Ovary (tissue), 7 donors: ENCODE measurements at regions not wholly inside any gene's neighbourhood (a gene's known extent, or its start where the extent isn't known, plus 50 kb on each side); places are given as distances from the start of the nearest gene placed in this dataset.
"Not testable (repeated sequence)": the region's sequence is repeated elsewhere in the genome, so short reads cannot be mapped to it uniquely, and the experiment has no call there.

Source experiments
- DNase-seq, 5 donors: peaks; one replicate each; pipeline ENCODE4 v3.0.0-alpha.2; 2019 to 2020
- H3K27ac ChIP-seq, 2 donors: fragments of 200-600 bp; one replicate each; pipeline versions ENCODE4 v1.5.1 to v1.8.0; 2019 to 2022
- H3K27me3 ChIP-seq: fragments of 200-600 bp; one replicate; pipeline ENCODE4 v1.8.0; 2022
- H3K36me3 ChIP-seq: fragments of 200-600 bp; sonication (generic); one replicate; pipeline ENCODE4 v1.5.1; 2019
- H3K4me1 ChIP-seq: one replicate; pipeline ENCODE4 v1.8.1; 2013; ENCODE audit warnings: mild to moderate bottlenecking, moderate library complexity; ENCODE audit not compliant: insufficient read depth
- H3K4me3 ChIP-seq: fragments of 200-600 bp; sonication (generic); one replicate; pipeline ENCODE4 v1.5.1; 2017
- H3K9me3 ChIP-seq, 2 donors: fragments of 200-600 bp in 1 of 2; sonication (generic) in 1 of 2; one replicate each; pipeline versions ENCODE4 v1.5.1 to v1.8.1; 2013 to 2019; ENCODE audit warnings: mild to moderate bottlenecking in 1 of 2, moderate library complexity in 1 of 2
- CTCF ChIP-seq, 3 donors: fragments of 450-650 bp in 2 of 3; fragments of 200-600 bp in 1 of 3; IDR thresholded peaks; one replicate each; pipeline versions ENCODE4 v1.5.1 to v1.8.0; 2016 to 2022; ENCODE audit warnings: antibody characterized with exemption in 3 of 3, mild to moderate bottlenecking in 1 of 3
- EP300 ChIP-seq: sonication (generic); formaldehyde crosslinking; IDR thresholded peaks from one replicate; pipeline ENCODE4 v1.6.1; 2017; ENCODE audit warnings: antibody characterized with exemption
- POLR2A ChIP-seq: fragments of 450-650 bp; IDR thresholded peaks from one replicate; pipeline ENCODE4 v1.6.1; 2017; ENCODE audit warnings: antibody characterized with exemption, mild to moderate bottlenecking, moderate library complexity
- WGBS, 3 donors: extraction: QIAGEN DNeasy Blood & Tissue Kit in 1 of 3; methylation state at CpG; one replicate each; pipeline versions ENCODE4 v1.1.5 to v1.1.7; 2013 to 2017; 5-methylcytosine and 5-hydroxymethylcytosine counted together
- intact Hi-C, 4 donors: fragments of 100-400 bp; cut with DNase I; formaldehyde crosslinking; loops; one replicate each; pipeline versions ENCODE4 v1.11.0 to v1.15.1; 2022 to 2023
- donor health status: DM: no; HTN: no; CAD: no; lungs with moderate emphysema.
- donor health status: DM: no; HTN: no; CAD: no.
- donor health status: Bipolar disorder and iron deficiency.
- donor health status: DM: no; HTN: no; CAD: no.
- donor health status: DM: yes; HTN: yes; CAD: no.

- H3K27me3 ChIP-seq, result no peaks in the 10 kb centered on the region
- DNase-seq, result no peak
- H3K36me3 ChIP-seq, result no peaks in the 10 kb centered on the region
- intact Hi-C loops, result no loop called here
- no peak overlapping the region for H3K27ac ChIP-seq
- 75 to 85% (median 79%) methylated on average over 13 of the region's 13 CpGs for WGBS, 3 donors
- no peaks in the 10 kb centered on the region for H3K4me1 ChIP-seq
- no peaks in the 10 kb centered on the region for H3K9me3 ChIP-seq
- H3K4me3 ChIP-seq, result no peak overlapping the region
- TF ChIP-seq EP300, result no peak
- no peak for TF ChIP-seq POLR2A
- no peak for TF ChIP-seq CTCF (IDR thresholded peaks at IDR 0.05)
Measured at GRCh38 chrX:81412428-81412827, 210.5 kb downstream of the SH3BGRL start.

GRCh38 chrX:81412857-81413256, 211.0 kb downstream of the SH3BGRL start:
- H3K27me3 ChIP-seq, H3K36me3 ChIP-seq, H3K4me3 ChIP-seq, H3K27ac ChIP-seq, H3K9me3 ChIP-seq, DNase-seq, intact Hi-C loops, H3K4me1 ChIP-seq: not testable (repeated sequence)
- WGBS, 3 donors, result 67 to 78% (median 69%) methylated on average over 16 of the region's 16 CpGs

GRCh38 chrX:81414630-81415029, 212.7 kb downstream of the SH3BGRL start:
- intact Hi-C loops, result no loop called here
- no peak overlapping the region for H3K27ac ChIP-seq
- DNase-seq, result no peak
- WGBS, 3 donors, result 31 to 38% (median 36%) methylated on average over 3 of the region's 3 CpGs
- TF ChIP-seq CTCF (IDR thresholded peaks at IDR 0.05) (no peak), EP300 (no peak), POLR2A (no peak)
- H3K4me3 ChIP-seq, result no peak overlapping the region
- no peaks in the 10 kb centered on the region for H3K9me3 ChIP-seq
- no peaks in the 10 kb centered on the region for H3K4me1 ChIP-seq
- H3K27me3 ChIP-seq, result no peaks in the 10 kb centered on the region
- no peaks in the 10 kb centered on the region for H3K36me3 ChIP-seq
